GM12875 (cell line): ENCODE measurements at regions not wholly inside any gene's neighbourhood (a gene's known extent, or its start where the extent isn't known, plus 50 kb on each side); places are given as distances from the start of the nearest gene placed in this dataset.

Experiments used
- H3K4me3 ChIP-seq: one replicate; pipeline ENCODE4 v1.5.1; 2011; ENCODE audit warnings: low read depth, low read length, control low read depth
- CTCF ChIP-seq: IDR thresholded peaks from 2 replicates; pipeline ENCODE4 v1.5.1; 2011; ENCODE audit warnings: low read depth, mild to moderate bottlenecking, control low read depth, inconsistent platforms, low read length, moderate library complexity, borderline replicate concordance; ENCODE audit not compliant: insufficient read depth

- TF ChIP-seq CTCF, result peak; percentile 39; the same call in 1 of the 2 replicates
- no peak overlapping the region for H3K4me3 ChIP-seq
Measured at GRCh38 chrX:100512471-100512870, 72.3 kb upstream of the TNMD start.

- no peak overlapping the region for H3K4me3 ChIP-seq
- no peak for TF ChIP-seq CTCF
Measured at GRCh38 chrX:100494646-100495370, 84.7 kb upstream of the PCDH19 start.

GRCh38 chrX:100491174-100491573, 81.1 kb upstream of the PCDH19 start:
- no peak overlapping the region for H3K4me3 ChIP-seq
- no peak for TF ChIP-seq CTCF

GRCh38 chrX:100487795-100488194, 77.7 kb upstream of the PCDH19 start:
- TF ChIP-seq CTCF, result no peak
- no peak overlapping the region for H3K4me3 ChIP-seq

GRCh38 chrX:100484971-100485370, 74.9 kb upstream of the PCDH19 start:
- TF ChIP-seq CTCF, result no peak

GRCh38 chrX:100479329-100479728, 69.3 kb upstream of the PCDH19 start:
- TF ChIP-seq CTCF, result no peak
- no peak overlapping the region for H3K4me3 ChIP-seq

More at GRCh38 chrX:100484971-100485370, 74.9 kb upstream of the PCDH19 start:
- H3K4me3 ChIP-seq, result no peak overlapping the region

- no peak overlapping the region for H3K4me3 ChIP-seq
- no peak for TF ChIP-seq CTCF
Measured at GRCh38 chrX:100478714-100479306, 68.7 kb upstream of the PCDH19 start.
